ENCODE measurements at regions not wholly inside any gene's neighbourhood (a gene's known extent, or its start where the extent isn't known, plus 50 kb on each side); places are given as distances from the start of the nearest gene placed in this dataset.

DNA sequence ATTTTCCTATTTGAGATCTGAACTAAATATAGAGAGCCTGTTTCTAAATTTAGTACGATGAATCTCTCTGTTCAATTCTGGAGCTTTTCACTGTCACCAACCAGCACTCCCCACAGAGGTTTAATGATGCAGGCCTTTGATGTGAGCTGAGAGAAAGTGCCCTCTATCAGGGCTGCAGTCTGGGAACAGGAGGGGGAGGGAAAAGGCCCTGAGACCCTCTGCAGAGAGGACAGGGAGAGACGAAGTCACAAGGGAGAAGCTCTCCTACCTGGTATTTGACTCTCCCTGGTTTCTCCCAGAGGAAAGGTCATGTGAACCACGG lies 206.8 kb upstream of the SOX1 start (continued):
- TF ChIP-seq, protein P1, sequence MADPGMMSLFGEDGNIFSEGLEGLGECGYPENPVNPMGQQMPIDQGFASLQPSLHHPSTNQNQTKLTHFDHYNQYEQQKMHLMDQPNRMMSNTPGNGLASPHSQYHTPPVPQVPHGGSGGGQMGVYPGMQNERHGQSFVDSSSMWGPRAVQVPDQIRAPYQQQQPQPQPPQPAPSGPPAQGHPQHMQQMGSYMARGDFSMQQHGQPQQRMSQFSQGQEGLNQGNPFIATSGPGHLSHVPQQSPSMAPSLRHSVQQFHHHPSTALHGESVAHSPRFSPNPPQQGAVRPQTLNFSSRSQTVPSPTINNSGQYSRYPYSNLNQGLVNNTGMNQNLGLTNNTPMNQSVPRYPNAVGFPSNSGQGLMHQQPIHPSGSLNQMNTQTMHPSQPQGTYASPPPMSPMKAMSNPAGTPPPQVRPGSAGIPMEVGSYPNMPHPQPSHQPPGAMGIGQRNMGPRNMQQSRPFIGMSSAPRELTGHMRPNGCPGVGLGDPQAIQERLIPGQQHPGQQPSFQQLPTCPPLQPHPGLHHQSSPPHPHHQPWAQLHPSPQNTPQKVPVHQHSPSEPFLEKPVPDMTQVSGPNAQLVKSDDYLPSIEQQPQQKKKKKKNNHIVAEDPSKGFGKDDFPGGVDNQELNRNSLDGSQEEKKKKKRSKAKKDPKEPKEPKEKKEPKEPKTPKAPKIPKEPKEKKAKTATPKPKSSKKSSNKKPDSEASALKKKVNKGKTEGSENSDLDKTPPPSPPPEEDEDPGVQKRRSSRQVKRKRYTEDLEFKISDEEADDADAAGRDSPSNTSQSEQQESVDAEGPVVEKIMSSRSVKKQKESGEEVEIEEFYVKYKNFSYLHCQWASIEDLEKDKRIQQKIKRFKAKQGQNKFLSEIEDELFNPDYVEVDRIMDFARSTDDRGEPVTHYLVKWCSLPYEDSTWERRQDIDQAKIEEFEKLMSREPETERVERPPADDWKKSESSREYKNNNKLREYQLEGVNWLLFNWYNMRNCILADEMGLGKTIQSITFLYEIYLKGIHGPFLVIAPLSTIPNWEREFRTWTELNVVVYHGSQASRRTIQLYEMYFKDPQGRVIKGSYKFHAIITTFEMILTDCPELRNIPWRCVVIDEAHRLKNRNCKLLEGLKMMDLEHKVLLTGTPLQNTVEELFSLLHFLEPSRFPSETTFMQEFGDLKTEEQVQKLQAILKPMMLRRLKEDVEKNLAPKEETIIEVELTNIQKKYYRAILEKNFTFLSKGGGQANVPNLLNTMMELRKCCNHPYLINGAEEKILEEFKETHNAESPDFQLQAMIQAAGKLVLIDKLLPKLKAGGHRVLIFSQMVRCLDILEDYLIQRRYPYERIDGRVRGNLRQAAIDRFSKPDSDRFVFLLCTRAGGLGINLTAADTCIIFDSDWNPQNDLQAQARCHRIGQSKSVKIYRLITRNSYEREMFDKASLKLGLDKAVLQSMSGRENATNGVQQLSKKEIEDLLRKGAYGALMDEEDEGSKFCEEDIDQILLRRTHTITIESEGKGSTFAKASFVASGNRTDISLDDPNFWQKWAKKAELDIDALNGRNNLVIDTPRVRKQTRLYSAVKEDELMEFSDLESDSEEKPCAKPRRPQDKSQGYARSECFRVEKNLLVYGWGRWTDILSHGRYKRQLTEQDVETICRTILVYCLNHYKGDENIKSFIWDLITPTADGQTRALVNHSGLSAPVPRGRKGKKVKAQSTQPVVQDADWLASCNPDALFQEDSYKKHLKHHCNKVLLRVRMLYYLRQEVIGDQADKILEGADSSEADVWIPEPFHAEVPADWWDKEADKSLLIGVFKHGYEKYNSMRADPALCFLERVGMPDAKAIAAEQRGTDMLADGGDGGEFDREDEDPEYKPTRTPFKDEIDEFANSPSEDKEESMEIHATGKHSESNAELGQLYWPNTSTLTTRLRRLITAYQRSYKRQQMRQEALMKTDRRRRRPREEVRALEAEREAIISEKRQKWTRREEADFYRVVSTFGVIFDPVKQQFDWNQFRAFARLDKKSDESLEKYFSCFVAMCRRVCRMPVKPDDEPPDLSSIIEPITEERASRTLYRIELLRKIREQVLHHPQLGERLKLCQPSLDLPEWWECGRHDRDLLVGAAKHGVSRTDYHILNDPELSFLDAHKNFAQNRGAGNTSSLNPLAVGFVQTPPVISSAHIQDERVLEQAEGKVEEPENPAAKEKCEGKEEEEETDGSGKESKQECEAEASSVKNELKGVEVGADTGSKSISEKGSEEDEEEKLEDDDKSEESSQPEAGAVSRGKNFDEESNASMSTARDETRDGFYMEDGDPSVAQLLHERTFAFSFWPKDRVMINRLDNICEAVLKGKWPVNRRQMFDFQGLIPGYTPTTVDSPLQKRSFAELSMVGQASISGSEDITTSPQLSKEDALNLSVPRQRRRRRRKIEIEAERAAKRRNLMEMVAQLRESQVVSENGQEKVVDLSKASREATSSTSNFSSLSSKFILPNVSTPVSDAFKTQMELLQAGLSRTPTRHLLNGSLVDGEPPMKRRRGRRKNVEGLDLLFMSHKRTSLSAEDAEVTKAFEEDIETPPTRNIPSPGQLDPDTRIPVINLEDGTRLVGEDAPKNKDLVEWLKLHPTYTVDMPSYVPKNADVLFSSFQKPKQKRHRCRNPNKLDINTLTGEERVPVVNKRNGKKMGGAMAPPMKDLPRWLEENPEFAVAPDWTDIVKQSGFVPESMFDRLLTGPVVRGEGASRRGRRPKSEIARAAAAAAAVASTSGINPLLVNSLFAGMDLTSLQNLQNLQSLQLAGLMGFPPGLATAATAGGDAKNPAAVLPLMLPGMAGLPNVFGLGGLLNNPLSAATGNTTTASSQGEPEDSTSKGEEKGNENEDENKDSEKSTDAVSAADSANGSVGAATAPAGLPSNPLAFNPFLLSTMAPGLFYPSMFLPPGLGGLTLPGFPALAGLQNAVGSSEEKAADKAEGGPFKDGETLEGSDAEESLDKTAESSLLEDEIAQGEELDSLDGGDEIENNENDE (IDR thresholded peaks at IDR 0.05; ENCODE audit: insufficient replicate concordance, low read length): no peak
- no peak for TF ChIP-seq RNF2 (IDR thresholded peaks at IDR 0.05; ENCODE audit: borderline replicate concordance, low read depth, low read length, missing control alignments, poor library complexity, severe bottlenecking)
- TF ChIP-seq HDAC6 (IDR thresholded peaks at IDR 0.05; ENCODE audit: low read depth, low read length): no peak
- TF ChIP-seq FOSL1 (IDR thresholded peaks at IDR 0.05; ENCODE audit: insufficient read depth, low read depth, low read length): no peak
- TF ChIP-seq TEAD4 (IDR thresholded peaks at IDR 0.05; ENCODE audit: low read depth, low read length): no peak
